Upper lobe of left lung (tissue), 6 donors: ENCODE measurements at regions not wholly inside any gene's neighbourhood (a gene's known extent, or its start where the extent isn't known, plus 50 kb on each side); places are given as distances from the start of the nearest gene placed in this dataset.

Experiments used
- ATAC-seq, 2 donors: fragments of 200-7000 bp; cut with Tn5 transposase; one replicate each; pipeline ENCODE4 v1.9.1; 2022; ENCODE audit warnings: mild to moderate bottlenecking in 2 of 2, moderate library complexity in 2 of 2; ENCODE audit not compliant: low FRiP score in 2 of 2
- DNase-seq, 2 donors: peaks; one replicate each; pipeline ENCODE4 v3.0.0-alpha.2; 2019 to 2020
- H3K27ac ChIP-seq, 4 donors: fragments of 200-600 bp; sonication (generic); one replicate each; pipeline ENCODE4 v1.5.1; 2016 to 2019
- H3K27me3 ChIP-seq, 4 donors: fragments of 200-600 bp; sonication (generic); one replicate each; pipeline ENCODE4 v1.5.1; 2017 to 2019
- H3K36me3 ChIP-seq, 4 donors: fragments of 200-600 bp; sonication (generic); one replicate each; pipeline ENCODE4 v1.5.1; 2016 to 2019
- H3K4me1 ChIP-seq, 4 donors: fragments of 200-600 bp; sonication (generic); one replicate each; pipeline ENCODE4 v1.5.1; 2018 to 2019
- H3K4me3 ChIP-seq, 4 donors: fragments of 200-600 bp; sonication (generic); one replicate each; pipeline ENCODE4 v1.5.1; 2017 to 2019; ENCODE audit warnings: mild to moderate bottlenecking in 2 of 4, moderate library complexity in 1 of 4
- H3K9me3 ChIP-seq, 4 donors: fragments of 200-600 bp; sonication (generic); one replicate each; pipeline ENCODE4 v1.5.1; 2018 to 2019
- EP300 ChIP-seq, 4 donors: sonication (generic); formaldehyde crosslinking; IDR thresholded peaks; one replicate each; pipeline ENCODE4 v1.5.1; 2017; ENCODE audit warnings: antibody characterized with exemption in 4 of 4, control low read depth in 2 of 4
- POLR2A ChIP-seq, 4 donors: fragments of 450-650 bp; IDR thresholded peaks; one replicate each; pipeline ENCODE4 v1.5.1; 2016 to 2017; ENCODE audit warnings: antibody characterized with exemption in 4 of 4, mild to moderate bottlenecking in 2 of 4
- POLR2AphosphoS5 ChIP-seq, 2 donors: sonication (generic); formaldehyde crosslinking; IDR thresholded peaks; one replicate each; pipeline ENCODE4 v1.5.1; 2017; ENCODE audit warnings: antibody characterized with exemption in 2 of 2
- WGBS, 2 donors: methylation state at CpG; one replicate each; pipeline ENCODE4 v1.1.5; 2017 to 2018; 5-methylcytosine and 5-hydroxymethylcytosine counted together
- TF ChIP-seq, protein P1 (sequence below), 6 experiments: fragments of 450-650 bp in 4 of 6; fragments of 200-600 bp in 2 of 6; sonication (generic) in 2 of 6; IDR thresholded peaks; one replicate each; pipeline ENCODE4 v1.5.1; 2016 to 2019; ENCODE audit warnings: antibody characterized with exemption in 6 of 6
- donor health status: DM: no; HTN: no; CAD: no; lungs with moderate emphysema.
- donor health status: DM: no; HTN: yes; CAD: no; lungs with severe emphysema.

DNA sequence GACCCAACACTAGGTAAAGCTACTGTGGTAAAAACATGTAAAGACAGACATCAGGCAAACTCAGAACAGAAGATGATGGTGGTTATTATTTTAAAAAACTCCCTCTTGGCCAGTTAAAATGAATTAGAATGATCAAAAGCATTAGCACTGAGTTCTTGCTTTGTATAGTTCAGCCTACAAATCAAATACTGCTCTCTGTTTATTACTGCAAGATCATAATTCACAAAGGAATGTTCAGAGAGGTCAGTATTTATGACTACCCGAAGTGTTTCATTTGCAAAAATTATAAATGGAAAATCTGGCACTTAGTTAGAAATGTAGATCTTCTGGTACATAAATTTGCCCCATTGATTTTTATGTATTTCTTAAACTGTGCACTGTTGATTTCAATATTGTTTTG, 140.3 kb upstream of the PPP2R2B start:
- Histone ChIP-seq H3K27ac (no peak overlapping the region), H3K27me3 (no peaks in the 10 kb centered on the region), H3K9me3 (no peaks in the 10 kb centered on the region), H3K4me1 (no peaks in the 10 kb centered on the region), H3K36me3 (no peaks in the 10 kb centered on the region), H3K4me3 (no peak overlapping the region)
- no peak for ATAC-seq
- DNase-seq, result no peak
- no peak for TF ChIP-seq POLR2A (IDR thresholded peaks at IDR 0.05)
- TF ChIP-seq POLR2AphosphoS5 (IDR thresholded peaks at IDR 0.05), result no peak
- no peak for TF ChIP-seq EP300 (IDR thresholded peaks at IDR 0.05)
- TF ChIP-seq, protein P1, sequence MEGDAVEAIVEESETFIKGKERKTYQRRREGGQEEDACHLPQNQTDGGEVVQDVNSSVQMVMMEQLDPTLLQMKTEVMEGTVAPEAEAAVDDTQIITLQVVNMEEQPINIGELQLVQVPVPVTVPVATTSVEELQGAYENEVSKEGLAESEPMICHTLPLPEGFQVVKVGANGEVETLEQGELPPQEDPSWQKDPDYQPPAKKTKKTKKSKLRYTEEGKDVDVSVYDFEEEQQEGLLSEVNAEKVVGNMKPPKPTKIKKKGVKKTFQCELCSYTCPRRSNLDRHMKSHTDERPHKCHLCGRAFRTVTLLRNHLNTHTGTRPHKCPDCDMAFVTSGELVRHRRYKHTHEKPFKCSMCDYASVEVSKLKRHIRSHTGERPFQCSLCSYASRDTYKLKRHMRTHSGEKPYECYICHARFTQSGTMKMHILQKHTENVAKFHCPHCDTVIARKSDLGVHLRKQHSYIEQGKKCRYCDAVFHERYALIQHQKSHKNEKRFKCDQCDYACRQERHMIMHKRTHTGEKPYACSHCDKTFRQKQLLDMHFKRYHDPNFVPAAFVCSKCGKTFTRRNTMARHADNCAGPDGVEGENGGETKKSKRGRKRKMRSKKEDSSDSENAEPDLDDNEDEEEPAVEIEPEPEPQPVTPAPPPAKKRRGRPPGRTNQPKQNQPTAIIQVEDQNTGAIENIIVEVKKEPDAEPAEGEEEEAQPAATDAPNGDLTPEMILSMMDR (IDR thresholded peaks at IDR 0.05), result no peak
- 54 to 57% methylated on average over 1 of the region's 1 CpG for WGBS, 2 donors

DNA sequence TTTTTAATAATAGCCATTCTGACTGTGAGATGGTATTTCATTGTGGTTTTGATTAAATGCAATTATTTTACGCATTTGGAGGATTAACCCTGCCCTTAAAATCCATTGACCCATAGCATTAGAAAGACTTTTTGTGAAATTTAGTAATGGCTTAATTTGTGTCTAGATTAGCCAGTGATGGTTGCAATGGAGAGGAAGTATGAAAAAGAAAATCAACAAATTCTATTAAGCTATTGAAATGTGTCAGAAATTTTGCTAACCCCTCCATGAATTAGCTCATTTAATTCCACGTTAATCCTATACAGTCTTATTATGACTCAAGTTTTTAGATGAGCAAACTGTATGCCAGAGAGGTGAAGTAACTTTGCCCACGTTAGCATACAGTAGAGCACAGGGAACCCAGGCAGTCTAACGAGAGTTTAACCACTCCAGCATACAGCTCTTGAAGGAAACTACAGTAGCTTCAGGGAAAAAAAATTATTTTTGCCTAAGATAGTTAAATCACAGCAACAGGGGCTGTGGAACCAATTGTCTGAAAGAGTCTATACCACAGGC, 158.2 kb upstream of the PPP2R2B start:
- DNase-seq (no peak), ATAC-seq (no peak)
- TF ChIP-seq POLR2AphosphoS5 (IDR thresholded peaks at IDR 0.05), result no peak
- no peak for TF ChIP-seq EP300 (IDR thresholded peaks at IDR 0.05)
- TF ChIP-seq POLR2A (IDR thresholded peaks at IDR 0.05), result no peak
- TF ChIP-seq, protein P1 (IDR thresholded peaks at IDR 0.05), result no peak
- Histone ChIP-seq H3K4me1 (no peaks in the 10 kb centered on the region), H3K4me3 (no peak overlapping the region), H3K9me3 (no peaks in the 10 kb centered on the region), H3K27me3 (no peaks in the 10 kb centered on the region), H3K36me3 (no peaks in the 10 kb centered on the region), H3K27ac (no peak overlapping the region)
- 77 to 84% methylated on average over 4 of the region's 4 CpGs for WGBS, 2 donors

DNA sequence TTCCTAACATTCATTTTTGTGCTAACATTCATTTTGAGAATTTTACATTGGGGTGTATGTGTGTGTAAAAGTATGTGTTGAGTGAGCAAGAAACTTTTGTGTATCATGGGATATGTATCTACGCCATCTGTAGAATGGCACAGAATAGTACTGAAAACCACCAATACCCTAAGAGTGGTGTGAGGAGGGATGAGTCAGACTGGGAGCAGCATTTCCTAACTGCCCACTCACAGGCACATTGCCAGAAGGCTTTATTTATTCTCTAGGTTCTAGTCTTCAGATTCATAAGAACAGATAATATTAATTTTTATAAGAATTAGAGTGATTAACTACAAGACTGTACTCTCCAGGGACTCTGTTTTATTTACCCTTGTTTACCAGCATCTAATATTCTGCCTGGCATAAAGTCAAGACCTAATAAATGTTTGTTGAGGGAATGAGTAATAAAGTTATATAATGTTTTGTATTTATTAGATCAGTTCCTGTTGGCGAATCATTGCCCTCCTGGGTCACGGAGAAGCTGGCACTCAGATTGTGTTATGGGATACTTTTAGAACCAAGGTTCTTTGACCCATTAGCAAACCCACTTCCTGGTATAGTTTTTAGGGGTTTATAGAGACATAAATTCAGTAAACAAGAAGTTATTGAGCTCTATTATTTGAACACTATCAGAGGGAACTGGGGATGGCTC, 159.1 kb upstream of the PPP2R2B start:
- Histone ChIP-seq H3K4me1 (no peaks in the 10 kb centered on the region), H3K9me3 (no peaks in the 10 kb centered on the region), H3K27ac (no peak overlapping the region), H3K36me3 (no peaks in the 10 kb centered on the region), H3K4me3 (no peak overlapping the region), H3K27me3 (no peaks in the 10 kb centered on the region)
- no peak for DNase-seq
- no peak for ATAC-seq
- TF ChIP-seq POLR2AphosphoS5 (IDR thresholded peaks at IDR 0.05), result no peak
- TF ChIP-seq POLR2A (IDR thresholded peaks at IDR 0.05), result no peak
- TF ChIP-seq EP300 (IDR thresholded peaks at IDR 0.05), result no peak
- TF ChIP-seq, protein P1 (IDR thresholded peaks at IDR 0.05), result no peak
- 64 to 78% methylated on average over 3 of the region's 3 CpGs for WGBS, 2 donors

- 71 to 81% methylated on average over 3 of the region's 3 CpGs for WGBS, 2 donors
- Histone ChIP-seq H3K27me3 (no peaks in the 10 kb centered on the region), H3K4me1 (no peaks in the 10 kb centered on the region), H3K4me3 (no peak overlapping the region), H3K9me3 (no peaks in the 10 kb centered on the region), H3K36me3 (no peaks in the 10 kb centered on the region), H3K27ac (no peak overlapping the region)
- no peak for ATAC-seq
- no peak for DNase-seq
- TF ChIP-seq POLR2AphosphoS5 (IDR thresholded peaks at IDR 0.05) (no peak), EP300 (IDR thresholded peaks at IDR 0.05) (no peak), POLR2A (IDR thresholded peaks at IDR 0.05) (no peak)
- TF ChIP-seq, protein P1 (IDR thresholded peaks at IDR 0.05), result no peak
Observed at GRCh38 chr5:147040856-147041255, 162.3 kb upstream of the PPP2R2B start.
